Testis (tissue), 2 donors: ENCODE measurements at regions not wholly inside any gene's neighbourhood (a gene's known extent, or its start where the extent isn't known, plus 50 kb on each side); places are given as distances from the start of the nearest gene placed in this dataset.

Source experiments
- CTCF ChIP-seq, 3 experiments: fragments of 450-650 bp in 2 of 3; fragments of 200-600 bp in 1 of 3; sonication (generic) in 1 of 3; IDR thresholded peaks; one replicate each; pipeline ENCODE4 v1.5.1; 2016 to 2019; ENCODE audit warnings: antibody characterized with exemption in 3 of 3, mild to moderate bottlenecking in 2 of 3, moderate library complexity in 1 of 3
- POLR2A ChIP-seq: fragments of 450-650 bp; IDR thresholded peaks from one replicate; pipeline ENCODE4 v1.6.1; 2017; ENCODE audit warnings: antibody characterized with exemption, mild to moderate bottlenecking, moderate library complexity

- TF ChIP-seq CTCF (IDR thresholded peaks at IDR 0.05) (no peak), POLR2A (no peak)
These were observed 694.2 kb upstream of the CDH7 start for GRCh38 chr18:65056575-65056974.
